SH-SY5Y (cell line): ENCODE measurements at regions not wholly inside any gene's neighbourhood (a gene's known extent, or its start where the extent isn't known, plus 50 kb on each side); places are given as distances from the start of the nearest gene placed in this dataset.

Experiments
- GATA2 ChIP-seq: IDR thresholded peaks from 2 replicates; pipeline ENCODE4 v1.6.1; 2011; ENCODE audit warnings: mild to moderate bottlenecking, low read depth, low read length
- GATA3 ChIP-seq: IDR thresholded peaks from 2 replicates; pipeline ENCODE4 v1.6.1; 2011; ENCODE audit warnings: low read depth, mild to moderate bottlenecking, low read length, moderate library complexity

- TF ChIP-seq GATA3 = no peak
- no peak for TF ChIP-seq GATA2
Measured at GRCh38 chr7:68461430-68461829, 1136.8 kb upstream of the AUTS2 start.
